ENCODE measurements at regions not wholly inside any gene's neighbourhood (a gene's known extent, or its start where the extent isn't known, plus 50 kb on each side); places are given as distances from the start of the nearest gene placed in this dataset.

- H3F3A ChIP-seq (ENCODE audit: control insufficient read depth, insufficient read depth): no peaks in the 10 kb centered on the region
- H3K79me2 ChIP-seq (ENCODE audit: control insufficient read depth, low read length): no peaks in the 10 kb centered on the region
- no peaks in the 10 kb centered on the region for H3K9me2 ChIP-seq (replicated peaks; ENCODE audit: control insufficient read depth, low read length)
- no peak for TF ChIP-seq CTCF (IDR thresholded peaks at IDR 0.05; ENCODE audit: low read depth, low read length, poor library complexity, severe bottlenecking)
- TF ChIP-seq EZH2phosphoT487 (IDR thresholded peaks at IDR 0.05; ENCODE audit: borderline replicate concordance, low read length): no peak
- no peak overlapping the region for H3K27ac ChIP-seq (ENCODE audit: low read depth, low read length)
- no peaks in the 10 kb centered on the region for H3K4me1 ChIP-seq (ENCODE audit: control insufficient read depth, low read length)
- H3K9me3 ChIP-seq (ENCODE audit: control insufficient read depth, insufficient read depth, low read length): peaks cover 14% of the 10 kb centered on the region; the same call in 1 of the 2 replicates
- no peaks in the 10 kb centered on the region for H4K20me1 ChIP-seq (ENCODE audit: control insufficient read depth, insufficient read depth, low read depth, low read length)
- H3K4me2 ChIP-seq (ENCODE audit: low read length): no peak overlapping the region
- H3K36me3 ChIP-seq (ENCODE audit: control insufficient read depth, low read length): no peaks in the 10 kb centered on the region
- H3K4me3 ChIP-seq (ENCODE audit: low read length): no peak overlapping the region
- no peaks in the 10 kb centered on the region for H3K27me3 ChIP-seq (ENCODE audit: control insufficient read depth, low read length)
These were observed 680.1 kb downstream of the MATN1 start for GRCh38 chr1:30043256-30043655.

GRCh38 chr1:30042438-30043147 lies 680.8 kb downstream of the MATN1 start:
- Histone ChIP-seq H3K4me2 (ENCODE audit: low read length) (no peak overlapping the region), H3K9me2 (replicated peaks; ENCODE audit: control insufficient read depth, low read length) (no peaks in the 10 kb centered on the region), H3K27me3 (ENCODE audit: control insufficient read depth, low read length) (no peaks in the 10 kb centered on the region), H3K4me3 (ENCODE audit: low read length) (no peak overlapping the region), H4K20me1 (ENCODE audit: control insufficient read depth, insufficient read depth, low read depth, low read length) (no peaks in the 10 kb centered on the region), H3K9me3 (ENCODE audit: control insufficient read depth, insufficient read depth, low read length) (peaks cover 14% of the 10 kb centered on the region; the same call in 1 of the 2 replicates), H3K27ac (ENCODE audit: low read depth, low read length) (no peak overlapping the region), H3K4me1 (ENCODE audit: control insufficient read depth, low read length) (no peaks in the 10 kb centered on the region), H3F3A (ENCODE audit: control insufficient read depth, insufficient read depth) (no peaks in the 10 kb centered on the region), H3K36me3 (ENCODE audit: control insufficient read depth, low read length) (no peaks in the 10 kb centered on the region), H3K79me2 (ENCODE audit: control insufficient read depth, low read length) (no peaks in the 10 kb centered on the region)
- TF ChIP-seq CTCF (IDR thresholded peaks at IDR 0.05; ENCODE audit: low read depth, low read length, poor library complexity, severe bottlenecking) (no peak), EZH2phosphoT487 (IDR thresholded peaks at IDR 0.05; ENCODE audit: borderline replicate concordance, low read length) (no peak)

- no peak overlapping the region for H3K4me3 ChIP-seq (ENCODE audit: low read length)
- H3K9me3 ChIP-seq (ENCODE audit: control insufficient read depth, insufficient read depth, low read length): peaks cover 14% of the 10 kb centered on the region; the same call in 1 of the 2 replicates
- no peaks in the 10 kb centered on the region for H3F3A ChIP-seq (ENCODE audit: control insufficient read depth, insufficient read depth)
- no peaks in the 10 kb centered on the region for H4K20me1 ChIP-seq (ENCODE audit: control insufficient read depth, insufficient read depth, low read depth, low read length)
- H3K79me2 ChIP-seq (ENCODE audit: control insufficient read depth, low read length): no peaks in the 10 kb centered on the region
- H3K9me2 ChIP-seq (replicated peaks; ENCODE audit: control insufficient read depth, low read length): no peaks in the 10 kb centered on the region
- no peak overlapping the region for H3K27ac ChIP-seq (ENCODE audit: low read depth, low read length)
- H3K27me3 ChIP-seq (ENCODE audit: control insufficient read depth, low read length): no peaks in the 10 kb centered on the region
- no peaks in the 10 kb centered on the region for H3K4me1 ChIP-seq (ENCODE audit: control insufficient read depth, low read length)
- H3K4me2 ChIP-seq (ENCODE audit: low read length): no peak overlapping the region
- TF ChIP-seq EZH2phosphoT487 (IDR thresholded peaks at IDR 0.05; ENCODE audit: borderline replicate concordance, low read length): no peak
- TF ChIP-seq CTCF (IDR thresholded peaks at IDR 0.05; ENCODE audit: low read depth, low read length, poor library complexity, severe bottlenecking): no peak
- H3K36me3 ChIP-seq (ENCODE audit: control insufficient read depth, low read length): no peaks in the 10 kb centered on the region
These were observed 681.5 kb downstream of the MATN1 start for GRCh38 chr1:30041741-30042437.
